ENCODE measurements at regions not wholly inside any gene's neighbourhood (a gene's known extent, or its start where the extent isn't known, plus 50 kb on each side); places are given as distances from the start of the nearest gene placed in this dataset.

- TF ChIP-seq CTCF (IDR thresholded peaks at IDR 0.05) (no peak), POLR2A (IDR thresholded peaks at IDR 0.05) (no peak), EP300 (IDR thresholded peaks at IDR 0.05) (no peak)
Observed at GRCh38 chr22:48287031-48287430, 1524.6 kb downstream of the TBC1D22A start.

All from tibial nerve (tissue), 4 donors.